Kidney tubule cell (primary cell): ENCODE measurements at regions not wholly inside any gene's neighbourhood (a gene's known extent, or its start where the extent isn't known, plus 50 kb on each side); places are given as distances from the start of the nearest gene placed in this dataset.
"Not testable (repeated sequence)": the region's sequence is repeated elsewhere in the genome, so short reads cannot be mapped to it uniquely, and the experiment has no call there.

ENCODE experiments used
- DNase-seq: peaks from one replicate; pipeline ENCODE4 v3.0.0-alpha.2; 2018; ENCODE audit warnings: low spot score

- no peak for DNase-seq
These were observed 50.6 kb upstream of the SLC44A3 start for GRCh38 chr1:94769551-94769950.

DNA sequence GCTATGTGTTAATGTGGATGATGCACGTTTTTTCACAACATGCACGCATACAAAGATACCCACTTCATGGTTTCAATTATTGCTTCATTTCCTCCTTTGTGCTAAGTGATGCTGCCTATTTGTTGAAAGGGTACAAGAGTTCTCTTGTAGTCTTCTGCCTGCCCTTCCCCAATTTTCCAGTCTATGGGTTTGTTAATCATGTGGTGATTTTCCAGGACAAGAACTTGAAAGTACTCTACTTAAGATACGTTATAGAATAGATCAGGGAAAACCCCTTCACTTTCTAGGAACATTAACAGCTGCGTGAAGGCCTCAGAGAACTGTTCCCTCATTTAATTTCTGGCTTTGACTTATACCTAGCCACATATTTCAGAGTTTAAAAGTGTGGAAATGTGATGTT lies 52.1 kb upstream of the SLC44A3 start:
- DNase-seq = no peak

DNA sequence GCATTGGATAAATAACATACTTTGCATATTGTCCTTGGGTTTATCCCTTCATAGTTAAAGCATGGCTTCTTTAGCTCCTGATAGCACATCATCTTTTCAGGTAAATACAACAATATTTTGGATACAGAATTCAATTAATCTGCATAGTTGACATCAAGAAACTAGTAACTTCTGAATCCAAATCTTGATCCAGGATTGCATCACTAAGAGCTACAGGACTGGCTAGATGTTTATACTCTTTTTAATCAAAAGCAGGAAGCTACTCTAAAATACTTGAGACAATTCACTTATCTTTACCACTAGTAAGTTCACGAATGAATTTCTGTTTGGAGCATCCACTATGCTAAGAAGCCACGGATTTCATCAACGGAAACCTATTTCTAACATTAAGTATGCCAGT lies 54.2 kb upstream of the SLC44A3 start:
- DNase-seq = no peak

DNA sequence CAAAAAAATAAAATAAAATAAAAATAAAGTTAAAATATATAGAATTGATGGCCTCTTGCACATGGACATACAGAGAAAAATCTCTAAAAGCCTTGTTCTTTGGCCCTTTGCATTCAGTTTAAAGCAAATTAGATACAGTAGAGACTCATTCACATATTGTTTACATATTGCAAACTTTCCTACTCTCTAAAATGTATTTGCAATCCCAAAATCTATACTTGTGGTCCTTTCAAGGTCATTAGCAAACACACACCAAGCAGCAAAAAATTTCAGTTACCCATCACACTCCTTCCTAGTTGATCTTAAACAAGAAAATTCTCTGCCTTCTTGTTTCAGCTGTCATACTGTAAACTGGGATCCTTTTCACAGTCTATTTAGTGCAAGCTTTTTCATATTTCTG lies 61.0 kb upstream of the SLC44A3 start:
- no peak for DNase-seq

DNA sequence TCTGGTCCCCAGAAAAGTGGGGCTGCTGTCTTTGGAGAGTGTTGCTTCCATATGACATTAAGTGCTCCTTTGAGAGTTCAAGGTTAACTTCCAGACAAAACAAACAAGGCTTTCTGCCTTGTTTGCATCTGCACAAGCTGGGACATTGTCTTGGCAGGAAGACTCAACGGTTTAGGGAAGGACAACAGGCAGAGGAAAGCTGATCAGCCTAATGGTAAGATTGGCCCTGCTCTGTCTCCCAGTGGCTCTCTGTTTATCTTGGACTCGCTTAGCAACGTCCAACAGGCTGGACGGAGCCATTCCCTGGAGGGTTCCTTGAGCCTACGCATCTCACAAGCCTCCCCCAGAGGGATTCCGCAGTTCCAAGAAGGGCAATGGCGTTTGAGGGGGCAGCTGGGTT lies 62.2 kb upstream of the SLC44A3 start:
- DNase-seq = no peak

- DNase-seq = peak; percentile 24
These were observed 64.5 kb upstream of the SLC44A3 start for GRCh38 chr1:94755675-94756074.

DNA sequence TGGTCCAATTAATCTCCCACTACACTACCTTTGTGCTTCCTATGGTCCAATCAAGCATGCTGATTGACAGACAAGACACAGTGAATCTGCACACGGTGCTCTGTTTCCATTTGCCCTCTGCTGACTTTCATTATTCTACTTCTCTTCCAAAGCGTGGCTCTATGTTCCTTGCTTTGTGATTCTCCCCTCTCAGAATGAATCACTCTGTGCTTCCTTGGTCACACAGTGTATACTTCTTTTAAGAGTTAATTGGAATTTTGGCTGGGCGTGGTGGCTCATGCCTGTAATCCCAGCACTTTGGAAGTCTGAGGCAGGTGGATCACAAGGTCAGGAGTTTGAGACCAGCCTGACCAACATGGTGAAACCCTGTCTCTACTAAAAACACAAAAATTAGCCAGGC lies 65.1 kb upstream of the SLC44A3 start:
- DNase-seq = peak; percentile 45

- DNase-seq = no peak
These were observed 65.6 kb upstream of the SLC44A3 start for GRCh38 chr1:94754570-94754969.

- DNase-seq = no peak
These were observed 66.1 kb upstream of the SLC44A3 start for GRCh38 chr1:94754095-94754494.

DNA sequence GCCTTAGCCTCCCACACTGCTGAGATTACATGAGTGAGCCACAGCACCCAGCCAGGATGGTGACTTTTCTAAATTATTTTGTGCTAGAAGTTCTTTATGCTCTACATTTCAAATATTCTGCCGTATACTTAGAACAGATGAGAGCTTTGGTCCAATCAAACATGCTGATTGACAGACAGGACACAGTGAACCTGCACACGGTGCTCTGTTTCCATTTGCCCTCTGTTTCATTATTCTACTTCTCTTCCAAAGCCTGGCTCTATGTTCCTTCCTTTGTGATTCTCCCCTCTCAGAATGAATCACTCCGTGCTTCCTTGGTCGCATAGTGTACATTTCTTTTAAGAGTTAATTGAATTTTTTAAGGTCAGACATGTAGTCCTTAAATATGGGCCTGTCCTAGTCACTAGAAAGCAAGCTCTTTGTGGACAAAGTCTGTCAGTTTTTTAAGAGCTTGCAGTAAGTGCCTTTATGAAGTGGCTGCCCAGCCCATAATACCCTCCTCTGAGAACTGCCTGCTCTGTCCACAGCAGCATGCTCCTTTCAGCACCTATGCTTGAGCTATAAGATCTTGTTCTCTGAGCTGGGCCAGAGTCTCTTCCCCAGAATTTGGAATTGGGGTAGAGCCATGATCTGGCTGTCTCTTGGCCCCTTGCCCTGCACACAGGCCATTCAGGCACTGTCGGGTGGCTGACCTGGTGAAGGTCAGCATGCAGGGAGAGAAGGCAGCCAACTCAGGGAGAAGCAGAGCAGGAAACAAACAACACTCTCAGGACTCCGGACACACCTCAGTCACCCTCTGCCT lies 66.8 kb upstream of the SLC44A3 start:
- peak; percentile 42 for DNase-seq

- not testable (repeated sequence) for DNase-seq
These were observed 68.7 kb upstream of the SLC44A3 start for GRCh38 chr1:94751483-94751882.

GRCh38 chr1:94746635-94747525 lies 73.3 kb upstream of the SLC44A3 start:
- no peak for DNase-seq

DNA sequence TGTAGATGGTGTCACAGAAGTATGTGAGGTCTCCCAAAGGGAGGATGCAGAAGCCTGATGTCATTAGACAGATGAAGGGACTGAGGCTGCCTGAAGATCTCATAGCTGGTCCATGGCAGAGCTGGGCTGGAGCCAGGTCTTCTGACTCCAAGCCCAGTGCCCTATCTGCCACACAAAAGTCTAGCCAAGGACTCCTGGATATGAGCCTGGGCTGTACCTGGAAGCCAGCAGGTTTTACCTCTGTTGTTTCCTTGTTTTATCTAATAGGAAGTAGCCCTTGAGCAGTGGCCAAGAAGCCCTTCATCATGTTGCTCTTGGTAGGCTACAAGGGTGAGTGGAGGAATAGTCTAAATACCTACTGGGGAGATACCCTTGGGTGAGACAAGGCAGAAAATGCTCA lies 74.4 kb upstream of the SLC44A3 start:
- DNase-seq = no peak

DNA sequence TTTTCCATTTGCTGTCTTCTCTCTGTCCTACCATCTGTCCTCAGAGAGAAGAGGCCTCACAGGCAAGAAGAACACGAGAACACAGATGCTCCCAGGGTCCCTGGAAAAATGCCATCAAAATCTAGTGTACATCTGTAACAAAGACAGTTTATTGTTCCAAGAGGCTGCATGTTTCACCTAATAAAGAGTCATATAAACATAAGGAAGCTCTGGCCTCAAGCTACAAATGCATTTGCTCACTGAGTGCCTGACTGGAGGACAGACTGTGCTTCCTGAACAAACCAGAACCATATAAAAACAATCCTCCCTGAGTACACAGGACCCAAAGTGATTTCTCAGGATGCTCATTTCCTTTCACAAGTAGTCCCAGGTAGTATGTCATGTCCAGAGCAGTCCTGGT lies 76.3 kb upstream of the SLC44A3 start:
- no peak for DNase-seq

DNA sequence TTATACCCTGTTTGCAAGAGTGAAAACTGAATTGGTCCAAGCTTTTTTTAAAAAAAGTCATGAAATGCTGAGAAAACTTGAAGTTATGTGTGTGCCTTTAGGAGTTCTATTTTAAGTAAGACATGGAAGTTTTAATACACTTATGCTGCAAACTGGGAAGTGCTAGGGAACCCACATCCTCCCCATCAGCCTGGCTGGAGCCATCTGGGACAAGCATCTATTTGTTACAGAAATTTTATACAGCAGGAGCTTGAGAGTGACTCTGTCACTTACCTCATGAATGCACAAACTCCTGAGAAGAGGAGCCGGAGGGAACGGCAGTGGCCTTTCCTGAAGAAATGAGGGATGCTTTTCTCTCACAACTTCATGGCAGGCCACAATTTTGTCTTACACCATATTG lies 78.2 kb upstream of the SLC44A3 start:
- DNase-seq = no peak

DNA sequence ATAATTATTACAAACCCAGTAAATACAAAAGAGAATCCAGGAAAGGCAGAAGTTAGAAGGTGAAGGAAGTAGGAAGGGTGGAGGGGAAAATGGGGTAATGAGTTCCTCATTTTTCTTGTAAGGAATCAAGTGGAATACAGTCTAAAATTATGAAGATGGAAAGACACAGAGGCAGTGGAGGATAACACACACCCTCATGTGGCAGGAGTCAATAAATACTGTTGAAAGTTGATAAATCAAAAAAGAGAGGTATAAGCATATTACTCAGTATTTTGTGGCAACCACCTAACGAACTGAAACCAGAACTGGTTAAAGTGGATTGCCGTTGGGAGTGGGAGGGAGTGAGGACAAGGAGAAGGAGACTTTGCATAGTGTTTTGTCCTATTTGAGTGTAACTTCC lies 78.6 kb upstream of the SLC44A3 start:
- no peak for DNase-seq

DNA sequence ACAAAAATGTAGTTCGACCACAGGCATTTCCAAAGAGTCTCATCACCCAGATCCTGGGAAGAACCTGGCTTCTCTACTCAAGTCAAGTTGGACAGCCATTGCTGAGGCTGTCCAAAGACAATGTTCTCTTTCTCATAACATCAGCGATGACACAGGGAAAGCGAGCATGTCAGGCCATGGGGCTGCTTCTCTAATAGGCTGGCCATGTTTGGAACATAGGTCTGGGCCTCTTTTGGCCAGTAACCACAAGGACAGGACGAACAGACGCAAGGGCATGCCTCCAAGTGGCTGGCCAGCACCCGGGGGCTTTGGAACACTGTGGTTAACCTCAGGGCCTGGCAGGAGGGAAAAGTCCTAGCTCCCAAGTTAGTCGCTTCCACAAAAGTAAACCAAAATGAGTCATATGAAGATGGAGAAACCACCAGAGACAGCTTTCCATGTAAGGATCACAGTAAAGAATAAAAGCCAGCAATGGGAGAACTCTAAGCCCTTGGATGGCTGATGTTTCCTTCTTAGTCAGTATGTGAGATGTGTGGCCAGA lies 80.6 kb upstream of the SLC44A3 start:
- DNase-seq = peak; percentile 92

GRCh38 chr1:94738371-94738770 lies 81.8 kb upstream of the SLC44A3 start:
- no peak for DNase-seq

DNA sequence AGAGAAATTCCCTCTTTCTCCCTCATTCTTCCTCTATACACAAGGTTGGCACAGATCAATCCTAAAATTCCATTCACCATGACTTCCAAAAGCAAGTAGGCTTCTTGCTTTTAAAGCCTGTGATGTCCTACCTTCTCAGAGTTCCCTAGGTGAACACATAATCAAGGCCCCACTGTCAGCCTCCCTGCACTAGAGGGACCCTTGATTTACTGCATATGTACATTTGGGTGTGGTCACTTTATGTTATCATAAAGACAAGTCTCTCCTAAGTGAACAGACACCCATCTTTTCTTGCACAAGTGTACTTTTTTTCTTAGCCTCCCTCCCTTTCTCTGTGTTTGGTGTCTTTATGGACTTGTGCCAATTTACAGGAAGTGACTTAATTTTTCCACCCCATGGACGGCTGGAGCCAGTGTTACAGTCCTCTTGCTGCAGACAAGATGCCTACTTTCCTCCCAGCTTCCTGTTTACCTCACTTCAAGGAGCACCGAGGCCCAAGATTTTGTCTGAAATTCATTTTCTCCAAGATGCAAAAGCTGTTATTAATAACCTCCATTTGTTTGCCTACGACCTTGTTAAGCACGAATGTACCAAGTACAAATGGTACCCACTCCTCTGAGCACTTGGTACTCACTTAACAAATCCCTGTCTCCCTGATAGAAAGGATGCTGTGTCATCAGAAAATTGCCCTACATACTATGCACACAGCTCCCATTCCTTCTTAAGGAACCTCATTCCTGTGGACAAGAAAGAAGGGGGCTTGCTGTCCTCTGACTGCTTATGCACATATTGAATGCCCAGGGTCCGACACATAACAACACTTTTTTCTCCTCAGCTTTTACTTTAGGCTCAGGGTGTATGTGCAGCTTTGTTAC lies 82.8 kb upstream of the SLC44A3 start:
- DNase-seq = peak; percentile 60

- no peak for DNase-seq
These were observed 83.6 kb upstream of the SLC44A3 start for GRCh38 chr1:94736549-94736948.

- no peak for DNase-seq
These were observed 84.1 kb upstream of the SLC44A3 start for GRCh38 chr1:94736073-94736472.
